ENCODE measurements at regions not wholly inside any gene's neighbourhood (a gene's known extent, or its start where the extent isn't known, plus 50 kb on each side); places are given as distances from the start of the nearest gene placed in this dataset.

DNA sequence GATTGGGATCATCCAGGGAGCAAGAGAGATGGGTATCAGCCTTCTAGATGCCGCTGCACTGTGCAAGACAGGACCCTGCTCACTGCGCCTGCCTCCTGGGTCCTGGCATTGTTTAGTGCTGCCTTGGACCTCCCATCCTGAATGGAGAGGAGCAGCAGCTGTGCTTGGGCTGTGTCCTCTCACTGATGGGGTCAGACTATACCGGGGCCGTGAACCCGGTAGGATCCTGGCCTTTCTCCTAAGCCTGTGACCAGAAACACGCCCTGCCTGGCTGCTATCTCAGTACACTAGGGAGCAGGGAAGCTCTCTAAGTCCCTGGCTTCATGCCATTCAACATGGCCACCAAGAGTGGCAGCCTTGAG is 309.4 kb upstream of the ZNF32 start:
- Mint-ChIP-seq H3K9me3 (peaks cover 0 to 3% (median 0%) of the 10 kb centered on the region in 3 donors), H3K27ac (no peak overlapping the region), H3K4me3 (no peak overlapping the region), H3K36me3 (no peaks in the 10 kb centered on the region), H3K4me1 (no peaks in the 10 kb centered on the region), H3K27me3 (peaks cover 14 to 36% of the 10 kb centered on the region in 2 donors)
- H3K27me3 ChIP-seq (replicated peaks in 1 of 2; ENCODE audit: control insufficient read depth in 2 of 2, extremely low read depth in 1 of 2, insufficient read depth in 2 of 2, low read length in 1 of 2): peaks cover 0 to 20% of the 10 kb centered on the region in 2 experiments
- ATAC-seq (replicated peaks in 1 of 4) (no peak), DNase-seq (no peak)
- no peaks in the 10 kb centered on the region for H3K9me3 ChIP-seq
- no peaks in the 10 kb centered on the region for H3K4me1 ChIP-seq (ENCODE audit: control insufficient read depth in 1 of 2, extremely low read depth in 1 of 2, insufficient read depth in 2 of 2, low read length in 2 of 2)
- 90% methylated on average over 6 of the region's 6 CpGs for WGBS (ENCODE audit: insufficient coverage)
- no peak overlapping the region for H3K27ac ChIP-seq (ENCODE audit: low read length)
- no peak overlapping the region for H3K4me3 ChIP-seq (ENCODE audit: control insufficient read depth in 1 of 2, extremely low read depth in 1 of 2, low read length in 1 of 2)
- ChIA-PET CTCF (no interaction called here), POLR2A (no interaction called here)
- H3K36me3 ChIP-seq (ENCODE audit: control insufficient read depth in 2 of 2, extremely low read depth in 1 of 2, insufficient read depth in 1 of 2, low read length in 1 of 2): no peaks in the 10 kb centered on the region

DNA sequence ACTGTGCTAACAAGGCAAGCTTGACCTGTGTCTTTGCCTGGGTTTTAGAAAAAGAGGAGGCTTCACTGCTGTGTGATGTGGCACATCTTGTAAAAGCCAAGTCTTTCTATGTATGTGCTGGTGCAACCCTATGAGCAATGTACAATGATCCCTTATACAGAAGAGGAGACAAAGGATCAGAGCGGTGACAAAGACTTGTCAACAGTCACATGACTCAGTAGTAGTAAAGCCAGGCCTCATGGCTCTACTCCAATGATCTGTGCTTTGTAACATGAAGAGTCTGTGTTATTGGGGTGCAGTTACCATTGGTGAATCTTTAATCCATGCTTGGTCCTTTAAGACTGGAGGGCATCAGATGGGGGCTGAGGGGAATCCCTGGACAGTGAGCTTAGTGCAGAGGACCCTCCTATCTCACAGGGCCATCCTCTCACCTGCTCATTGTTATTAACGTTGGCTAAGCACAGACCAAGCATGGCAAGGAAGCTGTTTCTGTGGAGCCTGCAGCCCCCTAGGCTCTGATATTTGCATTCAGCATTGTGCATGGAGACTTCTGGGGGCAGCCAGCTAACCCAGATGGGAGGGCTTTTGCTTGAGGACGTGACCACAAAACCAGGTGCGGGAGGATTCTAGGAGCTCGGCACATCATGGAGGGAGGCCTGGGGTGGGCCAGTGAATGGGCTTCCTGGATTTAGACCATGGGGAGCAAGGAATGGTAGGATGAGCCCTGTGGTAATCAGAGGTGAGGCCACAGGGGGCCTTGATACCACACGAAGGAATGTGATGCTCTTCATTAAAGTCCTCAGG is 308.8 kb upstream of the ZNF32 start:
- no peak overlapping the region for H3K27ac Mint-ChIP-seq
- ATAC-seq (replicated peaks in 1 of 4) (no peak), DNase-seq (no peak)
- no peaks in the 10 kb centered on the region for H3K4me1 Mint-ChIP-seq
- WGBS (ENCODE audit: insufficient coverage): 86% methylated on average over 6 of the region's 6 CpGs
- no peaks in the 10 kb centered on the region for H3K9me3 ChIP-seq
- H3K4me3 ChIP-seq (ENCODE audit: control insufficient read depth in 1 of 2, extremely low read depth in 1 of 2, low read length in 1 of 2): no peak overlapping the region
- CTCF ChIA-PET: no interaction called here
- peaks cover 0 to 4% (median 0%) of the 10 kb centered on the region in 3 donors for H3K9me3 Mint-ChIP-seq
- H3K36me3 ChIP-seq (ENCODE audit: control insufficient read depth in 2 of 2, extremely low read depth in 1 of 2, insufficient read depth in 1 of 2, low read length in 1 of 2): no peaks in the 10 kb centered on the region
- H3K36me3 Mint-ChIP-seq: no peaks in the 10 kb centered on the region
- H3K27me3 Mint-ChIP-seq: peaks cover 17 to 38% of the 10 kb centered on the region in 2 donors
- H3K27me3 ChIP-seq (replicated peaks in 1 of 2; ENCODE audit: control insufficient read depth in 2 of 2, extremely low read depth in 1 of 2, insufficient read depth in 2 of 2, low read length in 1 of 2): peaks cover 0 to 18% of the 10 kb centered on the region in 2 experiments
- H3K4me3 Mint-ChIP-seq: no peak overlapping the region
- no peak overlapping the region for H3K27ac ChIP-seq (ENCODE audit: low read length)
- H3K4me1 ChIP-seq (ENCODE audit: control insufficient read depth in 1 of 2, extremely low read depth in 1 of 2, insufficient read depth in 2 of 2, low read length in 2 of 2): no peaks in the 10 kb centered on the region
- POLR2A ChIA-PET: no interaction called here

DNA sequence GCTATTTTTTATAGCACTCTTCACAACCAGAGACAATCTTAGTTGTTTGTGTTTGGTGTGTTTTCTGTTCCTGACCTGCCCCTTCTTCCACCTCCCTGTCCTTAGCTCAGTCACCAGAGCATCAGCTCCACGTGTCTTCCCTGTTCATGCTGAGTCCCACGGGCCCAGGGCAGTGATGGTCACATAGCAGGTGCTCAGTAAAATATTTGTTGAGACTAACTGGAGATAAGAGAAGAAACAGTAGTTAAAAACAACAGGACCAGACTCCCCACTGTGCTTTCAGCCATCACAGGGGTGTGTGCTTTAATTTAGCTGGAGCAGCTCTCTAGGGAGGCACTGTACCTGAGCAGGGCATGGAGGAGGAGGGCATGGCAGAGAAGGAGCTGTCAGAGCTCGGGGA is 307.3 kb upstream of the ZNF32 start:
- Histone ChIP-seq H3K27me3 (replicated peaks in 1 of 2; ENCODE audit: control insufficient read depth in 2 of 2, extremely low read depth in 1 of 2, insufficient read depth in 2 of 2, low read length in 1 of 2) (peaks cover 0 to 14% of the 10 kb centered on the region in 2 experiments), H3K4me3 (ENCODE audit: control insufficient read depth in 1 of 2, extremely low read depth in 1 of 2, low read length in 1 of 2) (no peak overlapping the region), H3K9me3 (no peaks in the 10 kb centered on the region), H3K4me1 (ENCODE audit: control insufficient read depth in 1 of 2, extremely low read depth in 1 of 2, insufficient read depth in 2 of 2, low read length in 2 of 2) (no peaks in the 10 kb centered on the region), H3K27ac (ENCODE audit: low read length) (no peak overlapping the region), H3K36me3 (ENCODE audit: control insufficient read depth in 2 of 2, extremely low read depth in 1 of 2, insufficient read depth in 1 of 2, low read length in 1 of 2) (no peaks in the 10 kb centered on the region)
- ChIA-PET CTCF (no interaction called here), POLR2A (no interaction called here)
- Mint-ChIP-seq H3K27me3 (peaks cover 23 to 43% of the 10 kb centered on the region in 2 donors), H3K9me3 (peaks cover 0 to 4% (median 0%) of the 10 kb centered on the region in 3 donors), H3K4me3 (no peak overlapping the region), H3K27ac (no peak overlapping the region), H3K36me3 (no peaks in the 10 kb centered on the region), H3K4me1 (no peaks in the 10 kb centered on the region)
- DNase-seq: no peak
- no peak for ATAC-seq (replicated peaks in 1 of 4)
- 60% methylated on average over 1 of the region's 3 CpGs for WGBS (ENCODE audit: insufficient coverage)

DNA sequence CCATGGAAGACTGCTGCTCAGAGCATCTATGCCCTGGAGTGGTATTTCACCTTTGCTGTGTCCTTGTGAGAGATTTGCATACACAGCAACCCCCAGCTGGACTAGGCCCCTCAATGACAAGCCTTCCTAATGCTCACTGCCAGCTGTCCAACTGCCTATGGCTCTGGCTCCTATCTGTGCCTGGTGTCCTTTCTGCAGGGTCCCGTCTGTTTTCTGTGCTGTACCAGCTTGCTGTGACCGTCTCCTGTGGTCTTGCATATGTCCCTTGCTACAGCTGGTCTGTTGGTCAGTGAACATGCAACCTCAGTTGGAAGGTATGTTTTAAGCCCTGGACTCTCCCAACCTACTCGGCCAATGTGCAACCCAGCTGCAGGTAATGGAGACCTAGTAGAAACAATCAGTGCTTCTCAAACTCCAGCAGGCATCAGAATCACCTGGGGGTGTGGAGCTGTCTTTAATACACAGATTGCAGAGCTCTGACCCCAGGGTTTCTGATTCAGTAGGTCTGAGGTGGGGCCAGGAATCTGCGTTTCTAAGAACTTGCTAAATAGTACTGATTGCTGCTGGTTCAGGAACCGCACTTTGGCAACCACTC is 306.4 kb upstream of the ZNF32 start:
- ChIA-PET POLR2A (no interaction called here), CTCF (interaction anchor here in 1 of 2 donors (0.6 kb wide), 1 partner anchor 901 kb away, joined by 6 read pairs; no protein-coding TSS in a partner anchor)
- ATAC-seq (replicated peaks in 1 of 4) (no peak), DNase-seq (no peak)
- Histone ChIP-seq H3K9me3 (no peaks in the 10 kb centered on the region), H3K36me3 (ENCODE audit: control insufficient read depth in 2 of 2, extremely low read depth in 1 of 2, insufficient read depth in 1 of 2, low read length in 1 of 2) (no peaks in the 10 kb centered on the region), H3K27ac (ENCODE audit: low read length) (no peak overlapping the region), H3K4me3 (ENCODE audit: control insufficient read depth in 1 of 2, extremely low read depth in 1 of 2, low read length in 1 of 2) (no peak overlapping the region), H3K4me1 (ENCODE audit: control insufficient read depth in 1 of 2, extremely low read depth in 1 of 2, insufficient read depth in 2 of 2, low read length in 2 of 2) (no peaks in the 10 kb centered on the region), H3K27me3 (replicated peaks in 1 of 2; ENCODE audit: control insufficient read depth in 2 of 2, extremely low read depth in 1 of 2, insufficient read depth in 2 of 2, low read length in 1 of 2) (peaks cover 0 to 14% of the 10 kb centered on the region in 2 experiments)
- Mint-ChIP-seq H3K4me1 (no peaks in the 10 kb centered on the region), H3K4me3 (no peak overlapping the region), H3K36me3 (no peaks in the 10 kb centered on the region), H3K27me3 (peaks cover 27 to 46% of the 10 kb centered on the region in 2 donors), H3K9me3 (peaks cover 0 to 4% (median 0%) of the 10 kb centered on the region in 3 donors), H3K27ac (no peak overlapping the region)
- WGBS (ENCODE audit: insufficient coverage): 81% methylated on average over 2 of the region's 5 CpGs

DNA sequence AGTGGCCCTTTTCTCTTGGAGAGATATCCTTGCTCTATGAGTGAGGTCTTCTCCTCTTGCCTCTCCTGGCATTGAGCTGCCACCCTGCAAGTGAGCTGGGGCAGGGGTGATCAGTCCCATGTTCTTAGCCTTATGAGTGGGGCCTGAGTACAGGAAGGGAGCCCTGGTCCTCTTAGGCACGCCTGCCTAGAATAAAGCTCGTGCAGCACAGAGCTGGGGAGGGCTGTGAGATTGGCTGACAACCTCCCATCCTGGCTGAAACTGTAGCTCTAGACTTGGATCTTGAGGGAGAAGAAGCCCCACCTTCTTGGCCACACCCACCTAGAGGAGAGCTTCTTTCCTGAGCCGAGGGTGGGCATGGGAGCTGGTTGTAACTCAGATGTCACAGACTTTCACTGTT is 305.0 kb upstream of the ZNF32 start:
- no peak for DNase-seq
- POLR2A ChIA-PET: no interaction called here
- CTCF ChIA-PET: no interaction called here
- no peak overlapping the region for H3K4me3 ChIP-seq (ENCODE audit: control insufficient read depth in 1 of 2, extremely low read depth in 1 of 2, low read length in 1 of 2)
- Mint-ChIP-seq H3K9me3 (peaks cover 0 to 5% (median 0%) of the 10 kb centered on the region in 3 donors), H3K27me3 (peaks cover 27 to 46% of the 10 kb centered on the region in 2 donors), H3K36me3 (no peaks in the 10 kb centered on the region), H3K4me1 (no peaks in the 10 kb centered on the region), H3K4me3 (no peak overlapping the region), H3K27ac (no peak overlapping the region)
- no peaks in the 10 kb centered on the region for H3K9me3 ChIP-seq
- WGBS (ENCODE audit: insufficient coverage): 80% methylated on average over 1 of the region's 3 CpGs
- no peaks in the 10 kb centered on the region for H3K36me3 ChIP-seq (ENCODE audit: control insufficient read depth in 2 of 2, extremely low read depth in 1 of 2, insufficient read depth in 1 of 2, low read length in 1 of 2)
- no peaks in the 10 kb centered on the region for H3K4me1 ChIP-seq (ENCODE audit: control insufficient read depth in 1 of 2, extremely low read depth in 1 of 2, insufficient read depth in 2 of 2, low read length in 2 of 2)
- no peak for ATAC-seq (replicated peaks in 1 of 4)
- H3K27me3 ChIP-seq (replicated peaks in 1 of 2; ENCODE audit: control insufficient read depth in 2 of 2, extremely low read depth in 1 of 2, insufficient read depth in 2 of 2, low read length in 1 of 2): peaks cover 0 to 8% of the 10 kb centered on the region in 2 experiments
- no peak overlapping the region for H3K27ac ChIP-seq (ENCODE audit: low read length)

DNA sequence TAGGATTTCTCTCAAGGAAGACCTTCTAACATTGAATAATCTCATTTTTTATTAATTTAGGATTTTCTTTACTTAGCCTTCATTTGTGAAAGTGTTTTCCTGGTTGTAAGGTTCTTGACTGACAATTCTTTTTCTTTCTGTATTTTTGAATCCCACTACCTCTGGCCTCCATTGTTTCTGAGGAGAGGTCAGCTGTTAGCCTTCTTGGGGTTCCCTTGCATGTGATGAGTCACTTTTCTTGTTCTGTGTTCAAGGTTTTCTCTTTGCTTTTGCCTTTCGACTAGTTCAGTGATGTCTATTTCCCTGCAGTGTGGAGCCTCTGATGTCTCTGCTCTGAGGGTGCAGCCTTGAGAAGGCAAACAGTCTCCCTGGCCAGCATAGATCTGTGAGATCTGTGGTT is 304.1 kb upstream of the ZNF32 start:
- no peak overlapping the region for H3K27ac Mint-ChIP-seq
- WGBS (ENCODE audit: insufficient coverage): 88% methylated on average over 1 of the region's 1 CpG

More for the DNA sequence above, 304.1 kb upstream of the ZNF32 start:
- ChIA-PET CTCF (no interaction called here), POLR2A (no interaction called here)
- Mint-ChIP-seq H3K36me3 (no peaks in the 10 kb centered on the region), H3K27me3 (peaks cover 27 to 46% of the 10 kb centered on the region in 2 donors), H3K4me1 (no peaks in the 10 kb centered on the region), H3K4me3 (no peak overlapping the region), H3K9me3 (peaks cover 0 to 6% (median 0%) of the 10 kb centered on the region in 3 donors)
- no peak overlapping the region for H3K4me3 ChIP-seq (ENCODE audit: control insufficient read depth in 1 of 2, extremely low read depth in 1 of 2, low read length in 1 of 2)
- peaks cover 0 to 8% of the 10 kb centered on the region in 2 experiments for H3K27me3 ChIP-seq (replicated peaks in 1 of 2; ENCODE audit: control insufficient read depth in 2 of 2, extremely low read depth in 1 of 2, insufficient read depth in 2 of 2, low read length in 1 of 2)
- ATAC-seq (replicated peaks in 1 of 4): no peak
- no peaks in the 10 kb centered on the region for H3K9me3 ChIP-seq
- no peak overlapping the region for H3K27ac ChIP-seq (ENCODE audit: low read length)
- H3K4me1 ChIP-seq (ENCODE audit: control insufficient read depth in 1 of 2, extremely low read depth in 1 of 2, insufficient read depth in 2 of 2, low read length in 2 of 2): no peaks in the 10 kb centered on the region
- no peak for DNase-seq
- H3K36me3 ChIP-seq (ENCODE audit: control insufficient read depth in 2 of 2, extremely low read depth in 1 of 2, insufficient read depth in 1 of 2, low read length in 1 of 2): no peaks in the 10 kb centered on the region
